HepG2 (cell line): ENCODE measurements at regions not wholly inside any gene's neighbourhood (a gene's known extent, or its start where the extent isn't known, plus 50 kb on each side); places are given as distances from the start of the nearest gene placed in this dataset.

ENCODE experiments used
- ATAC-seq: fragments of 200-7000 bp; cut with Tn5 transposase; 3 replicates; pipeline ENCODE4 v1.9.1; 2020; ENCODE audit warnings: mild to moderate bottlenecking, moderate library complexity
- BruUV-seq: library from RNA; stranded (reverse); fragments of 400-500 nt; replicated peaks from 2 replicates; lab custom pipeline; 2021; lab: Mats Ljungman, UMichigan
- CTCF ChIA-PET: fragments of 300-600 bp; formaldehyde crosslinking; extraction: SDS; loops from one replicate; lab custom pipeline; 2021; ENCODE audit warnings: low total read pairs, inconsistent platforms, low intra/inter-chr PET ratio; lab: Yijun Ruan, JAX
- POLR2A ChIA-PET: fragments of 350-600 bp; sonication (Branson Sonifier 250); formaldehyde crosslinking; loops from one replicate; lab custom pipeline; 2020; ENCODE audit warnings: antibody characterized with exemption, inconsistent platforms; lab: Yijun Ruan, JAX
- DNase-seq: peaks from one replicate; pipeline ENCODE4 v3.0.0-alpha.2; 2015; ENCODE audit warnings: low spot score
- FAIRE-seq: peaks from 3 replicates; lab custom pipeline; 2011; peaks lifted over from hg19 to GRCh38; lab: Jason Lieb, UNC
- H2AFZ ChIP-seq: one replicate; pipeline ENCODE4 v1.6.1; 2011; ENCODE audit warnings: low read length, inconsistent platforms
- H3K27ac ChIP-seq: fragments of 300-600 bp; 3 replicates; pipeline ENCODE4 v1.8.0; 2011; ENCODE audit warnings: mixed run types, mild to moderate bottlenecking, mixed read lengths, low read length, inconsistent platforms; ENCODE audit not compliant: insufficient read depth; ENCODE audit errors: extremely low read length
- H3K27me3 ChIP-seq, 2 experiments: fragments of 200-600 bp in 1 of 2; 2 replicates in 1 of 2; 3 replicates in 1 of 2; pipeline versions ENCODE4 v1.6.0 to v1.8.0; 2011; ENCODE audit warnings: low read length in 2 of 2, mild to moderate bottlenecking in 2 of 2, moderate library complexity in 2 of 2, inconsistent platforms in 1 of 2; ENCODE audit not compliant: insufficient read depth in 2 of 2, control insufficient read depth in 1 of 2
- H3K36me3 ChIP-seq, 2 experiments: fragments of 200-600 bp in 1 of 2; replicated peaks in 1 of 2; 2 replicates in 1 of 2; 3 replicates in 1 of 2; pipeline versions ENCODE4 v1.5.1 to v1.8.0; 2011; ENCODE audit warnings: low read length in 2 of 2, inconsistent platforms in 1 of 2; ENCODE audit not compliant: insufficient read depth in 2 of 2, control insufficient read depth in 1 of 2
- H3K4me1 ChIP-seq: 2 replicates; pipeline ENCODE4 v1.5.1; 2012; ENCODE audit warnings: low read length, inconsistent platforms; ENCODE audit not compliant: insufficient read depth
- H3K4me2 ChIP-seq: 2 replicates; pipeline ENCODE4 v1.6.0; 2011; ENCODE audit warnings: low read depth, low read length, inconsistent platforms
- H3K4me3 ChIP-seq, 3 experiments: fragments of 200-600 bp in 1 of 3; sonication (generic), shearing (Covaris generic) in 1 of 3; replicated peaks in 1 of 3; 2 replicates each; pipeline ENCODE4 v1.5.1; 2011 to 2016; ENCODE audit warnings: low read length in 3 of 3, inconsistent platforms in 2 of 3, low read depth in 2 of 3, mild to moderate bottlenecking in 2 of 3, control low read depth in 1 of 3, mixed read lengths in 1 of 3; ENCODE audit not compliant: insufficient read depth in 1 of 3
- H3K79me2 ChIP-seq: one replicate; pipeline ENCODE4 v1.6.1; 2011; ENCODE audit warnings: low read length, inconsistent platforms; ENCODE audit not compliant: insufficient read depth
- H3K9ac ChIP-seq: 2 replicates; pipeline ENCODE4 v1.6.0; 2011; ENCODE audit warnings: mild to moderate bottlenecking, low read depth, low read length, inconsistent platforms; ENCODE audit not compliant: insufficient read depth
- H3K9me3 ChIP-seq: 2 replicates; pipeline ENCODE4 v1.5.1; 2012; ENCODE audit warnings: mild to moderate bottlenecking, low read length
- H4K20me1 ChIP-seq: 2 replicates; pipeline ENCODE4 v1.6.0; 2011; ENCODE audit warnings: inconsistent platforms, mild to moderate bottlenecking, low read length, moderate library complexity; ENCODE audit not compliant: insufficient read depth
- AGO2 ChIP-seq: fragments of 200-400 bp; formaldehyde crosslinking; optimal IDR thresholded peaks from 2 replicates; pipeline ENCODE3; 2017; ENCODE audit warnings: mild to moderate bottlenecking, low read depth, low read length, moderate library complexity
- ARID2 ChIP-seq: sonication (generic); formaldehyde crosslinking; IDR thresholded peaks from 2 replicates; pipeline ENCODE4 v1.8.1; 2022; ENCODE audit warnings: mild to moderate bottlenecking, missing genetic modification reagents, borderline replicate concordance
- NCOA5 ChIP-seq: sonication (generic); formaldehyde crosslinking; IDR thresholded peaks from 2 replicates; pipeline ENCODE4 v1.4.0; 2020; ENCODE audit warnings: missing genetic modification reagents
- ZFP90 ChIP-seq: sonication (generic); formaldehyde crosslinking; IDR thresholded peaks from 2 replicates; pipeline ENCODE4 v1.8.0; 2022; ENCODE audit warnings: missing genetic modification reagents, mild to moderate bottlenecking, inconsistent platforms, borderline replicate concordance
- ZMYM4 ChIP-seq: sonication (generic); formaldehyde crosslinking; IDR thresholded peaks from 2 replicates; pipeline ENCODE4 v1.8.1; 2023; ENCODE audit warnings: mild to moderate bottlenecking, missing genetic modification reagents
- ZNF350 ChIP-seq: sonication (generic); formaldehyde crosslinking; IDR thresholded peaks from 2 replicates; pipeline ENCODE4 v1.4.0; 2020; ENCODE audit warnings: mild to moderate bottlenecking, low read depth, missing genetic modification reagents, borderline replicate concordance
- ZNF674 ChIP-seq: sonication (generic); formaldehyde crosslinking; IDR thresholded peaks from 2 replicates; pipeline ENCODE4 v1.5.0; 2020; ENCODE audit warnings: low read depth, mild to moderate bottlenecking, missing genetic modification reagents
- WGBS: methylation state at CpG from one replicate; pipeline ENCODE4 v1.1.6; 2017; ENCODE audit warnings: low lambda C conversion rate; 5-methylcytosine and 5-hydroxymethylcytosine counted together
- in situ Hi-C: cut with HindIII; loops from 2 replicates; pipeline ENCODE4 v1.10.0; 2017; ENCODE audit warnings: low pct_unique_long_range_greater_than_20kb; ENCODE audit not compliant: extremely low pct_ligation_motif_present
- intact Hi-C: fragments of 100-400 bp; cut with micrococcal nuclease; formaldehyde crosslinking; loops from one replicate; pipeline ENCODE4 v1.10.0; 2022; ENCODE audit not compliant: unreplicated experiment
- TF ChIP-seq, protein P1 (sequence below): sonication (generic); formaldehyde crosslinking; IDR thresholded peaks from 2 replicates; pipeline ENCODE4 v1.8.0; 2022; ENCODE audit warnings: missing genetic modification reagents, low read depth, mild to moderate bottlenecking, borderline replicate concordance
- TF ChIP-seq, protein P2 (sequence below), 2 experiments: fragments of 450-650 bp in 1 of 2; sonication (generic) in 1 of 2; formaldehyde crosslinking; IDR thresholded peaks; 2 replicates each; pipeline versions ENCODE4 v1.5.0 to v1.8.0; 2020 to 2022; ENCODE audit warnings: mild to moderate bottlenecking in 1 of 2, missing genetic modification reagents in 1 of 2

DNA sequence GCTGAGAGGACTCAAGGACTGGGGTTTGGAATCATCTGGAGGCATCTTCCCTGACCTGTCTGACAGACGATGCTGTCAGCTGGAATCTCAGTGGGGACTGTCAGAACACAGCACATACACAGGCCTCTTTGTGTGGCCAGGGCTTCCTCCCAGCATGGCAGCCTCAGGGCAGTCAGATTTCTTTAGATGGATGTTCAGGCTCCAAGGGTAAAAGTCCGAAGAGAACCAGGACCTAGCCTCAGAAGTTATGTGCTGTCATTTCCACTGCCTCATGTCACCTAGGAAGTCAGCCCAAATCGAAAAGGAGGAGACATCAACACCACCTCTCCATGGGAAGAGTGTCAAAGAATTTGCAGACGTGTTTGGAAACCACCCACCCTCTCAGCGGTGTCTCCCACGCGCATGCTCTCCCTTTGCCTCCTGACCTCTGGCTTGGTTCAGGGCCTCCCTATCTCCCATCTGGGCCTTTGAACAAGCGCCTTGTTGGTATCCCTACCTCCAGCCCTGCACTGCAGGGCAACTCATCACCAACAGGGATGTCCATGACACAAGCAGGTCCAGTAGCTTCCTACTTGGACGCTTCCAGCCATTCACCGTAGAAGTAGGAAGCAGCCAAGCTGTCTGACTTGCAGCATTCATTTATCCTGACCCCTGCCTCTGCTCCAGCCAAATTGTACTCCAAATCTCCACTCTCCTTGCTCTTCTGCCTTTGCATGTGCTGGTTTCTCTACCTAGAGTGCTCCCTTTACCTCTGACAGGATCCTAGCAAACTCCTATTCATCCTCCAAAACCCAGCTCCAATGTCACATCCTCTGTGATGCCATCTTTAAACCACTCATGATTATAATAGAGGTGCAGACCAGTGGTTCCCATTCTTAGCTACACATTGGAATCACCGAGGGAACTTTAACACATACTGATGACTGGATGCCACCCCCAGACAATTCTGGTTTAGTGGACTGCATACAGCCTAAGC lies 121.6 kb downstream of the OAT start:
- no peaks in the 10 kb centered on the region for H3K79me2 ChIP-seq
- TF ChIP-seq ZNF674 (CRISPR knock-in tag) (no peak), ZFP90 (CRISPR knock-in tag) (no peak), ZMYM4 (CRISPR knock-in tag) (no peak), ARID2 (CRISPR knock-in tag) (no peak), NCOA5 (CRISPR knock-in tag) (no peak), ZNF350 (CRISPR knock-in tag) (no peak), AGO2 (no peak)
- TF ChIP-seq, protein P1, sequence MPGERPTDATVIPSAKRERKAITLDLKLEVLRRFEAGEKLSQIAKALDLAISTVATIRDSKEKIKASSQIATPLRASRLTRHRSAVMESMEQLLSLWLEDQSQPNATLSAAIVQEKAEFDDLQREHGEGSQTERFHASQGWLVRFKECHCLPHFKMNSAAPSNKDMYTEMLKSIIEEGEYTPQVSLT (CRISPR knock-in tag), result no peak
- TF ChIP-seq, protein P2, sequence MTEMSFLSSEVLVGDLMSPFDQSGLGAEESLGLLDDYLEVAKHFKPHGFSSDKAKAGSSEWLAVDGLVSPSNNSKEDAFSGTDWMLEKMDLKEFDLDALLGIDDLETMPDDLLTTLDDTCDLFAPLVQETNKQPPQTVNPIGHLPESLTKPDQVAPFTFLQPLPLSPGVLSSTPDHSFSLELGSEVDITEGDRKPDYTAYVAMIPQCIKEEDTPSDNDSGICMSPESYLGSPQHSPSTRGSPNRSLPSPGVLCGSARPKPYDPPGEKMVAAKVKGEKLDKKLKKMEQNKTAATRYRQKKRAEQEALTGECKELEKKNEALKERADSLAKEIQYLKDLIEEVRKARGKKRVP (CRISPR knock-in tag; IDR thresholded peaks at IDR 0.05), result no peak
- in situ Hi-C loops (no loop called here), intact Hi-C loops (loop anchor here (5.0 kb wide), 1 partner anchor 90 kb away; no protein-coding TSS in a partner anchor)
- DNase-seq (no peak), ATAC-seq (no peak), FAIRE-seq (no peak)
- POLR2A ChIA-PET, result no interaction called here
- peaks cover 28% of the 10 kb centered on the region for H3K9me3 ChIP-seq
- no peaks in the 10 kb centered on the region for H3K36me3 ChIP-seq
- no peak overlapping the region for H3K4me3 ChIP-seq
- WGBS, result 21% methylated on average over 10 of the region's 11 CpGs
- H3K9ac ChIP-seq, result no peak overlapping the region
- H3K27ac ChIP-seq, result no peak overlapping the region
- peaks cover 0 to 4% of the 10 kb centered on the region in 2 experiments; a peak in 2 of 5 replicates for H3K27me3 ChIP-seq
- no TSS peak for BruUV-seq
- CTCF ChIA-PET, result no interaction called here
- H3K4me1 ChIP-seq, result no peaks in the 10 kb centered on the region
- no peak overlapping the region for H2AFZ ChIP-seq
- no peaks in the 10 kb centered on the region for H4K20me1 ChIP-seq
- no peak overlapping the region for H3K4me2 ChIP-seq
